Lung (tissue), 11 donors: ENCODE measurements at regions not wholly inside any gene's neighbourhood (a gene's known extent, or its start where the extent isn't known, plus 50 kb on each side); places are given as distances from the start of the nearest gene placed in this dataset.

Source experiments
- ATAC-seq: fragments of 200-7000 bp; cut with Tn5 transposase; one replicate; pipeline ENCODE4 v1.9.1; 2020; ENCODE audit warnings: moderate number of reproducible peaks; ENCODE audit not compliant: insufficient read depth, low FRiP score
- DNase-seq, 3 donors: peaks; one replicate each; pipeline ENCODE4 v3.0.0-alpha.2; 2013 to 2017
- H3K27ac ChIP-seq, 2 donors: one replicate each; pipeline ENCODE4 v1.5.1; 2013; ENCODE audit warnings: mild to moderate bottlenecking in 2 of 2, moderate library complexity in 2 of 2, control low read depth in 1 of 2, inconsistent platforms in 1 of 2, low read depth in 1 of 2, low read length in 1 of 2
- H3K27me3 ChIP-seq, 3 donors: one replicate each; pipeline ENCODE4 v1.5.1; 2013; ENCODE audit warnings: low read length in 2 of 3; ENCODE audit not compliant: control insufficient read depth in 3 of 3, insufficient read depth in 3 of 3
- H3K36me3 ChIP-seq, 4 donors: one replicate each; pipeline ENCODE4 v1.5.1; 2013; ENCODE audit warnings: low read length in 4 of 4, mild to moderate bottlenecking in 1 of 4, moderate library complexity in 1 of 4; ENCODE audit not compliant: control insufficient read depth in 4 of 4, insufficient read depth in 4 of 4
- H3K4me1 ChIP-seq, 5 donors: one replicate each; pipeline ENCODE4 v1.5.1; 2013; ENCODE audit warnings: low read length in 5 of 5, mild to moderate bottlenecking in 2 of 5, moderate library complexity in 1 of 5; ENCODE audit not compliant: control insufficient read depth in 5 of 5, insufficient read depth in 5 of 5
- H3K4me3 ChIP-seq: one replicate; pipeline ENCODE4 v1.5.1; 2013; ENCODE audit warnings: mild to moderate bottlenecking, control low read depth, moderate library complexity
- H3K9ac ChIP-seq, 2 donors: one replicate each; pipeline ENCODE4 v1.5.1; 2013; ENCODE audit warnings: low read length in 2 of 2, control low read depth in 1 of 2; ENCODE audit not compliant: insufficient read depth in 1 of 2
- H3K9me3 ChIP-seq, 4 donors: one replicate each; pipeline ENCODE4 v1.5.1; 2013; ENCODE audit warnings: low read length in 3 of 4, mild to moderate bottlenecking in 1 of 4, moderate library complexity in 1 of 4; ENCODE audit not compliant: control insufficient read depth in 4 of 4, insufficient read depth in 3 of 4
- CTCF ChIP-seq: IDR thresholded peaks from 2 replicates; pipeline ENCODE4 v1.5.1; 2012; ENCODE audit warnings: mild to moderate bottlenecking; ENCODE audit errors: control extremely low read depth, extremely low read depth
- WGBS, 2 donors: extraction: QIAGEN DNeasy Blood & Tissue Kit; methylation state at CpG; one replicate each; pipeline ENCODE4 v1.1.7; 2013; 5-methylcytosine and 5-hydroxymethylcytosine counted together
- donor health status: control.
- donor health status: control.
- donor health status: Bipolar disorder and iron deficiency.
- donor health status: healthy.
- donor health status: DM: yes; HTN: yes; CAD: no.

DNA sequence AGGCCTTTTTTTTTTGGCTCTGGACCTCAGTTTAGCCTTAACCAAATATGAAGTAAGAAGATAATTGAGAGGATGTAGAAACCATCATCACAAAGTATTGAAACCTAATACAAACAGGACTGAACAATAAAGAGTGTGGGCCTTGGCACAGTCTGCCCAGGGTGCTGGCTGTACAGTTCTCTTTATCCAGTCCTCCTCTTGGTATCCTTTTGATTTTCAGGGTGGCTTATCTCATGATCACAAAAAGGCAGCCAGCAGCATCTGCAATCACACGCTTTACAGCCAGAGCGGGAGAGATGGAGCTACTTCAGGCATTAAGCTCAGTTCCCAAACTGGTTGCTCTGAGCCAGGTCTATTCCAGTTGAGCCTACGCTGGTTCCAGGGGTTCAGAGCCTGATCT lies 239.7 kb downstream of the RPLP1 start:
- H3K27ac ChIP-seq: no peak overlapping the region
- peaks cover 0 to 11% (median 6%) of the 10 kb centered on the region in 4 donors for H3K9me3 ChIP-seq
- H3K4me1 ChIP-seq: peaks cover 0 to 4% (median 0%) of the 10 kb centered on the region in 5 donors
- no peak for ATAC-seq
- H3K9ac ChIP-seq: no peak overlapping the region
- no peak overlapping the region for H3K4me3 ChIP-seq
- DNase-seq: no peak
- H3K36me3 ChIP-seq: no peaks in the 10 kb centered on the region
- H3K27me3 ChIP-seq: no peaks in the 10 kb centered on the region
- 93 to 94% methylated on average over 3 of the region's 3 CpGs for WGBS, 2 donors
- no peak for TF ChIP-seq CTCF

DNA sequence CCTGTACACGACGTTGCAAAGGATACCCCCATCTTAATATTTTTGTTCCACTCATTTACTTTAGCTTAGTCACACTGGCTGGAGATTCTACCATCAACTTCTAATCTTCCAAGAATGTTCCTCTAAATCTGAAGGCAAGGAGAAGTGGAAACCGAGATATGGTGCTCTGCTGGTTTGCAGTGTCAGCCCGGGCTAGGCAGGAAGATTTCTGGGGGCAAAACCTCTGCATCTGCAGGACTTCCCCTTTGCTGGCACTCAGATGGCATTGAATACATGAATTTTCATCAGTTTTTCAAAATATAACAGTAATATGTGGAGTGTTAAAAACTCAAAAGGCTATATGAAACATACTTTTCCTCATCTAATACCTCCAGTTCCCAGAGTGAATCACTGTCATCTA lies 240.4 kb downstream of the RPLP1 start:
- WGBS, 2 donors: 50 to 74% methylated on average over 4 of the region's 4 CpGs
- peaks cover 0 to 8% (median 0%) of the 10 kb centered on the region in 5 donors for H3K4me1 ChIP-seq
- H3K27me3 ChIP-seq: no peaks in the 10 kb centered on the region
- H3K9me3 ChIP-seq: peaks cover 0 to 11% (median 6%) of the 10 kb centered on the region in 4 donors
- no peak for ATAC-seq
- no peak overlapping the region for H3K9ac ChIP-seq
- H3K27ac ChIP-seq: no peak overlapping the region
- TF ChIP-seq CTCF: no peak
- H3K36me3 ChIP-seq: no peaks in the 10 kb centered on the region
- DNase-seq: no peak
- H3K4me3 ChIP-seq: no peak overlapping the region

GRCh38 chr15:69696946-69697345 lies 244.3 kb downstream of the RPLP1 start:
- H3K27me3 ChIP-seq: no peaks in the 10 kb centered on the region
- WGBS, 2 donors: 70 to 71% methylated on average over 3 of the region's 3 CpGs

More at GRCh38 chr15:69696946-69697345, 244.3 kb downstream of the RPLP1 start:
- ATAC-seq (no peak), DNase-seq (no peak)
- Histone ChIP-seq H3K9me3 (peaks cover 0 to 1% (median 0%) of the 10 kb centered on the region in 4 donors), H3K4me3 (no peak overlapping the region), H3K36me3 (no peaks in the 10 kb centered on the region), H3K4me1 (peaks cover 0 to 8% (median 0%) of the 10 kb centered on the region in 5 donors), H3K9ac (no peak overlapping the region), H3K27ac (no peak overlapping the region)
- no peak for TF ChIP-seq CTCF
